ENCODE measurements at regions not wholly inside any gene's neighbourhood (a gene's known extent, or its start where the extent isn't known, plus 50 kb on each side); places are given as distances from the start of the nearest gene placed in this dataset.
"Not testable (repeated sequence)": the region's sequence is repeated elsewhere in the genome, so short reads cannot be mapped to it uniquely, and the experiment has no call there.

GRCh38 chr4:33467291-33467690 is 2747.1 kb downstream of the PCDH7 start:
- DNase-seq, result no peak

- DNase-seq, result no peak
Observed at GRCh38 chr4:33470805-33471204, 2750.6 kb downstream of the PCDH7 start.

DNA sequence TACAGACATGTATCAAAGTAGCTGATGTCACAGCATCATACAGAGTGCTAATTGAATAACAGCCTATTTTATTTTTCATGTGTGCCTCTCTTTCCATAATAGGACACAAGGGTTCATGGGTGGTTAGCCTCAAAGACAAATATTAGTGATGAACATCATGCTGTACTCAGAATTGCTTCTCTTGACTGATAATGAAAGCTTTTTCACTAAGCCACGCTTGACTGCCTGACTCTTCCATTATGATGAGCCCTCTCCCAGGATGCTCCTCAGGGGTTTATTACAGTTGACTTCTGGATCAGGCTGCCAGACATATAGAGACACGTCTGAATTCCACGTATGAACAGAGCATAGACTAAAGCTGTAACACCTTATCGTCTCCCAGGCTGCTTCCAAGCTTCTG is 2757.5 kb downstream of the PCDH7 start:
- no peak for DNase-seq

GRCh38 chr4:33482773-33483172 is 2761.5 kb downstream of the ARAP2 start:
- no peak for DNase-seq

DNA sequence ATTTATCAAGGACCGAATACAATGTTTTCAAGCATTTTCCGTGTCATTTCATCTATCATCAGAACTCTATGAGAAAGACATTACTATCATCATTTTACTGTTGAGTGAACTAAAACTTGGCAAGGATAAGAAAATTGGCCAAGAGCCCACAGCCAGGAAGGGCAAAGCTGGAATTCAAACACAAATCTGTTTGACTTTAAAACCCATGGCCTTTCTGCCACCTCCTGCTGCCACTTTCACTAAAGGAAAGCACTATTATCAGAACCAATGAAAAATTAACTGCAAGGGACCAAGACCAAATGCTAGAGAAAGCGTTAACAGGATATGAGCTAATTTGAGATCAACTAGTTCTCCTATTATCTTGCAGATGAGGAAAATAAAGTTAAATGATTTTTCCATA is 2759.2 kb downstream of the ARAP2 start:
- DNase-seq, result no peak

GRCh38 chr4:33493231-33493630 is 2751.1 kb downstream of the ARAP2 start:
- DNase-seq, result no peak

GRCh38 chr4:33494150-33494549 is 2750.2 kb downstream of the ARAP2 start:
- no peak for DNase-seq

DNA sequence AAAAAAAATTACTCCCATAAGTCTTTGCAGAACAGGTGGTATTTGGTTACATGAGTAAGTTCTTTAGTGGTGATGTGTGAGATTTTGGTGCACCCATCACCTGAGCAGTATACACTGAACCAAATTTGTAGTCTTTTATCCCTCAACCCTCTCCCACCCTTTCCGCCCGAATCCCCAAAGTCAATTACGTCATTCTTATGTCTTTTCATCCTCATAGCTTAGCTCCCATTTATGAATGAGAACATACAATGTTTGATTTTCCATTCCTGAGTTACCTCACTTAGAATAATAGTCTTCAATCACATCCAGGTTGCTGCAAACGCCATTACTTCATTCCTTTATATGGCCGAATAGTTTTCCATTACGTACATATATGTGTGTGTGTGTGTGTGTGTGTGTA is 2742.7 kb downstream of the ARAP2 start:
- not testable (repeated sequence) for DNase-seq

GRCh38 chr4:33512397-33512796 is 2731.9 kb downstream of the ARAP2 start:
- DNase-seq, result no peak

DNA sequence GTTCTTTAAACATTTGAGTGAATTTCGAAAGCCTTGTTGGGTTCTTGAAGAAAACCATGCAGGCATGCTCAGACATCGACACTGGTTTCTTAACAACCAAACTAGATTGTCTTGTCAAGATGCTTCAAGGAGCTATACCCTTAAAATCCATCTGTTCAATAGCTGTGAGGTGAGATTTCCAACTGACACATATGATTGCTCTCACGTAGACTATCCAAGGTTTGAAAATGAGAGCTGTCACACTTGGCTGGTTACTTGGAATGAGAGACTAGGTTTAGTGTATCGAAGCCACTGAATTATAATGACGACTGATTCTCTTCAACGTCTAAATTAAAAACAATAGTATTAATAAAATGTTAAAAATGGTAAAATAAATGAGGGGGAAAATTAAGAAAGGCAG is 2725.5 kb downstream of the ARAP2 start:
- DNase-seq, result no peak

- DNase-seq, result no peak
Observed at GRCh38 chr4:33532821-33533220, 2711.5 kb downstream of the ARAP2 start.

DNA sequence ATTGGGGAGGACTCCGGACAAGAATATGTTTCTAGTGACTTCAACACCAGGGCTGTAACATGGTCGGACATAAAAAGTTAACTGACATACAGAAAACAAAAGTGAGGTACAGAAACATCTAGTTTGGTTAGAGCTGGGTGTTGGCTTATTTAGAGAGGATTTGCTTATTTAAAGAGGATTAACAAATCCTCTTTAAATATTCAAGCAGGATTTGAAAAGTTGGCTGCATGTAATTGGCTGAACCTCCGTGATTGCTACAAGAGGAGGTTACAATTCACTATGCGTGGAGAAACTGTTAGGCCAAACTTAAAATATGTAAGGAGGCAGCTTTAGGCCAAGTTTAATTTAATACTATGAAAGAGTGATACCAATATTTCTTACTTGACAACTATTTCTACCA is 2707.4 kb downstream of the ARAP2 start:
- no peak for DNase-seq

GRCh38 chr4:33537527-33537926 is 2706.8 kb downstream of the ARAP2 start:
- no peak for DNase-seq

GRCh38 chr4:33543941-33544450 is 2700.3 kb downstream of the ARAP2 start:
- DNase-seq, result no peak

DNA sequence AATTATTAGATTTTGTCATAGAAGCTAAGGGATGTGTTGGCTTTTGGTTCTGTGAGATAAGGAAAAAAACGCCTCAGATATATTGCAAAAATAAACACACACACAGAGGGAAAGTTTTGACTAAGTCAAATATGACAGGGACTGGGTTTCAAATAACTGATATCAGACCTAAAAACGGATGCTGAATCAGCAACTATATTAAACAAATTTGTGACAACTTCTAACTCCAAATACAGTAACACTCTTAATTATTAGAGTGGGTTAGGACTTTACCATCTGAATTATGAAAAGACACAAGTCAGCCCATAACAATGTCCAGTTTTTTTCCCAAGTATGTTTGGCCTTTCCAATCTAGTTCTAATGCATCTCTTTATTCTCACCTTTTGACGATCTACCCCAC is 2693.1 kb downstream of the ARAP2 start:
- DNase-seq, result no peak

GRCh38 chr4:33561259-33561658 is 2683.1 kb downstream of the ARAP2 start:
- no peak for DNase-seq

GRCh38 chr4:33566649-33567048 is 2677.7 kb downstream of the ARAP2 start:
- DNase-seq, result no peak

DNA sequence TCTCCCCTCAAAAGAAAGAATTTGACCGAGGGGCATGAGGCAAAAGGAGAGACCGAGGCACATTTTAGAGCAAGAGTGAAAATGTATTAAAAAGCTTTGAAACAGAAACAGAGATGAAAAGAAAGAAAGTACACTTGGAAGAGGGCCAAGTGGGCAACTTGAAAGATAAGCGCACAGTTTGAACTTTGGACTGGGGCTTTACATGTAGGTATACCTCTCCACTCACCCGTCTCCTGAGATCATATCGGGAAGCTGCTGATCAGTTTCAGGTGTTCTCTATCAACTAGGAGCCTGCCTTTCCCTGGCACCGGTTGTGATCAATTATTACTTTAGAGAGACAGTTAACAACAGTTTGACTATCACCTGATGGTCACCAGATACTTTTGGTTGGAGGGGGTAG is 2666.5 kb downstream of the ARAP2 start:
- DNase-seq, result no peak

GRCh38 chr4:33579951-33580350 is 2664.4 kb downstream of the ARAP2 start:
- no peak for DNase-seq

DNA sequence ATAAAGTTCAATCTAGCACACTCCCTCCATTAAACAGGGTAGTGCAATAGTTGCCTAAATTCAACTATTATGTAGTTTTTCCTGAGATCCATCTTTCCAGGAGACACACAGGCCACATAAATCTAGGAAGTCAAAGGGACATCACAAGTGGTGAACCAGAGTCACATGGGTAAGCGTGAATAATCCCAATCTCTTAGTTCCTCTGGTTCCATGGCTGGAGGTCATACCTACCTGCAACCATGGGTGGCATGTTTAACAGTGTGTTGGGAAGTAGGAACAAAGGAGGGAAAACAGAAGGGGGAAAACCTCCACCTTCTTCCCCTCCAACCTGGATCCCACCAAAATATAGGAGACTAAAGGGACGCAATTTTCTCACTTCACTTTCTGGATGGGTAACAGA is 2651.6 kb downstream of the ARAP2 start:
- no peak for DNase-seq

DNA sequence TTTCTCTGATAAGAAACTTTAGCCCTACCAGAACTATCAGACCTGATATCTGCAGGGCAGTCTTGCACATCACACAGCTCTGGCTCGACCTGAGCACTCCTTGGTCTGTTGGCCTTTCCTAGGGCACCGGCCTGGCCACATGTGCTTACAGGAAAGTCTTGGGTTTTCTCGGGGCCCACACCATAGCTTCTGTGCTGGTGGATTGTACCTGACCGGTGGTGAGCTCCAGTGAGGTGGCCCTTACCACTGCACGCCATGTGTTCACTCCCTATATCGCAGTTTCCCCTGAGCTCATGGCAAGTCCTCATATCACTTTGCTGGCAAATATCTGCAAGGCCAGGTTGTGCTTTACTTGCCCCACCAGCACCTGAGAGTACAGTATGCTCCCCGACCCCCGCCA is 2637.4 kb downstream of the ARAP2 start:
- no peak for DNase-seq

- DNase-seq, result no peak
Observed at GRCh38 chr4:33616121-33616520, 2628.2 kb downstream of the ARAP2 start.

- no peak for DNase-seq
Observed at GRCh38 chr4:33625748-33626147, 2618.6 kb downstream of the ARAP2 start.

DNA sequence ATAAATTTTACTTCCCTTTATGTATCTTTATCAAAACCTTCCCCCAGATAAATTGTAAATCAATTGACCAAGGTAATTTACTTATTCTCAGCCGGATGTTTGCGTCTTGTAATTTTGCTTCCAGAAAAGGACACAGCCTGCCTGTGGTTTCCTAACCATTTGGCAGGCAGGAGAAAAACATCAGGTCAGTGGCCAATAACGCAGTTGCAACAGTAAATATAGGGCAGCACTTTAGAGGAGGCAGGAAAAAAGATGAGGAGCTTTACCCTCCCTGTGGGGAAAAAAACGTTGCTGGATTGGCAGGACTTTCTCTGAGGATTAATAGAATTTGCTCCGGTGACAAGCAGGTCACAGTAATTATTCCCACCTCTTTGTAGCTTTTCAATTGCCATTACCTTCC is 2618.1 kb downstream of the ARAP2 start:
- no peak for DNase-seq

DNA sequence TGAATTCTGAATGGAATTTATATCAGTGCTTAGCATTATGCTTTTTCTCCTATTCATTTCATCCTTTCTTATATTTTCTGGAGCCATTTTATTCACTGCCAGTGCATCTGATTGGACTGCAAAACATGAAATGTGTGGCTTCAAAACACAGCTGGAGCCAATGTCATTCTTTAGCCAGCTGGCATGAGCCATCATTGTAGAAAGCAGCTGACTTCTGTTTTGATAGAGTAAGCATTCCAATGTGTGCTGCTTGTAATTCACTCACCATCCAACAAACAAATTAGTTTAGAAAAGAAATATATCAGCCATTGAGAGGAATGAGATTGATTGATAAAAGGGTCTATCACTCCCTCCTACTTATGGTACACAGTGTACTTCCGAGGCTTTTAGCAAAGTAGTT is 2616.0 kb downstream of the ARAP2 start:
- no peak for DNase-seq

GRCh38 chr4:33649015-33649414 is 2595.3 kb downstream of the ARAP2 start:
- DNase-seq, result no peak
